ENCODE measurements at regions not wholly inside any gene's neighbourhood (a gene's known extent, or its start where the extent isn't known, plus 50 kb on each side); places are given as distances from the start of the nearest gene placed in this dataset.

DNA sequence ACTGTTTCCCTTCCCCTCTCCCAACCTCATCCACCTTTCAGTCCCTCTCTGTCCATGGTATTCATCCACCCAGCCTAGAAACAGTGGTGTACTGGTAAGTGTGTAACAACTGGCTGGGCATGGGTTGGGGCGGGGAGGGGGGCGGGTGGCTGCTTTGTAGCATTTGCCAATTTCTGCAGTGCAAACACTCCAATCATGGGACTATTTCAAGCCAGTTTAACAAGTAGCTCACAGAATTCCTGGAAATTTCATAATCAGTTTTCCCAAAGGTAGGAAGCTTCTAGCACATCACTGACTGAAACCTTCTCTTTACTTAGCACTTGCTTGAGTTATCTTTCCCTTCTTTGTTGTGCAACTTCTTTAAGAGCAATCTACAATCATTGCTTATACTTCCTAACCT is 100.8 kb upstream of the WASF3 start:
- DNase-seq = no peak

DNA sequence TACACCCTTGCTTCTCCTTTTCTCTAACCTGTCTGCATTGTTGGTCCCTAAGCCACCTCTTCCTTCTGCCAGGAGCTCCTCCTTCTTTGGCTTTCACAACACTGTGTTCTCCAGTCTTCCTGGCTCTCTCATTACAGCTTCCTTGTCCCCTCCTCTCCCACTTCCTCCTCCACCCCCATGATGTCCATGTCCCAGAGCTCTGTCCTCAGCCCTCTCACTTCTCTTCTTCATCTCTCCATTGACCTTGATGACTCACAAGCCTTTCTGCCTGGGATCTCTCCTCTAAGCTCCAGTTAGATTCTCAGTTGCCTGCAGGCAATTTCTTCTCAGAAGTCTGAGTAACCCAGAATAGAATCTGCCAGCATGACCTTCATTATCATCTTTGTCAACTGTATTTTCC is 100.3 kb upstream of the WASF3 start:
- DNase-seq = no peak

DNA sequence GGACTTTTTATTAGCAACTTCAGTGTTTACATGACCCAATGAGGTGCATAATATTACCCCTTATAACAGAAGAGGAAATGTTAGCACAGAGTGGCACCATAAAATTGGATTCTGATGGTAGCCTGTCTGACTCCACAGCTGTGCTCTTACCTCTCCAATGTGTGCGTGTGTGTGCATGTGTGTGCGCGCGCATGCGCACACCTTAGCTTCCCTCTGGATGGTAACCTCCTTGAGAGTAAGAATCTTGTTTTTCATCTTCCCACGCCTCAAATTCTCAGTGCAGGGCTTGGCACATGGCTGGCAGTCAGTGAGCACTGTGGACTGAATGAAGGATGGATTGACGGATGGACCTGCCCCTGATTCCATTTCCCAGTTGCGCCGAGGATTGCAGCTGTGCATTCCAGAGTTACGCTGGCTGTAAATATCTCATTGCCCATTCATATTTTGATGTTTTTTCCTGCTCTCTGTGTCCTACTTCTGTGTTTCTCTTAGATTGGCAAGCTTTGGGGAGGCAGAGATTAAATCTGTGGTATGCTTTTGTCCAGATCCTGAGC is 99.2 kb upstream of the WASF3 start:
- no peak for DNase-seq

DNA sequence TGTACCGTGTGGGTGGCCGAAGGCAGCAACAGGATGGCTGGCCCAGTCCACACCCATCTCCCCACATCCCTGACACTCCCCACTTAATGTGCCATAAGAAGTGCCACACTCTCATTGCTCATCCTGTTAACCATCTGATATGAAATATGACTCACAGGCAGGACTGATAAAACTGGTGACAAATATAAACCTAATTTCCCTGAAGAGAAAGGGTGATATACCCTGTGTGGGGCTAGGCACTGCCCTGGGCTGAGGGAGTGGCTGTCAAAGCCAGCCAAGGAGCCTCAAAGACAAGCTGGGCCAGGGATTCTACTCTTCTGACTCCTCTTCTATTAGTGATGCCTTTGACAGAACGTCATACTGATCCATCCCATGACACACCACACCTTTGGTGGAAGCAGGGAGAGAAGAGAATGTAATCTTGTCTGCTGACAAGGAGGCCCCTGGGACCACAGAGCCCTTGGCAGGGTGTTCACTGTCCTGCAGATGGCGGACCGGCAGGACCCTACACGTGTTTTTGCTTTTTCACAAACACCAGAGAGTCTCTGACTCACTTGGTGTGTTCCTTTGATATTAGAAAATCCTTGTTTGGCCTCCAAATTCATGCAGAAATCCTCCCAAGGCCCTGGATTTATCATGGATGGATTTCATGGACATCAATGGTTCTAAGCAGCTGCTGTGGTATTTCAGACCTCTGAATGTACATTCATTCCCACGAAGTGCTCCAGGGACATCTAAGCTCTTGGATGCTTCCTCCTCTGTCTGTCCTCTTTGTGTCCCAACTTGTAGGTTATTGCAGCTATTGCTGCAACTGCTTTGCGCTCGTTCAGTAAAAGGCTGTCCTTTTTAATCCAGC is 98.0 kb upstream of the WASF3 start:
- no peak for DNase-seq

DNA sequence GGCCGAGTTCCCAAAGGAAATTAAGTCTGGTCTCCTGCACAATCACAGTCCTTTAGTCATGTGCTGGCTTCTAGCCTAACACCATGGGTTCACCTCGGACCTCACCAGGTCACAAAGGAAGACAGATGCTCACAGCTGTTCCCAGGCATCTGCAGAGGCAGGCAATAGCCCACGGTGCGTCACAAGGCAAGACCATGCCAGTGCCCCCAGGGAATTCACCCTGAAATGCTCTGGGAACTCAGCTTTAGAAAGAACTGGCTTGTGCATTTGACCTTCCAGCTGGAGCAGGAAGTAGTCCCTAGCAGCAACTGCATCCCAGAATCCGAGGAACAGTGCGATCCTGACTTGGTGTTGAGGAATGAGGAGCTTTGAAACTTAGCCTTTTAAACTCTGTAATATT is 96.8 kb upstream of the WASF3 start:
- DNase-seq = no peak

DNA sequence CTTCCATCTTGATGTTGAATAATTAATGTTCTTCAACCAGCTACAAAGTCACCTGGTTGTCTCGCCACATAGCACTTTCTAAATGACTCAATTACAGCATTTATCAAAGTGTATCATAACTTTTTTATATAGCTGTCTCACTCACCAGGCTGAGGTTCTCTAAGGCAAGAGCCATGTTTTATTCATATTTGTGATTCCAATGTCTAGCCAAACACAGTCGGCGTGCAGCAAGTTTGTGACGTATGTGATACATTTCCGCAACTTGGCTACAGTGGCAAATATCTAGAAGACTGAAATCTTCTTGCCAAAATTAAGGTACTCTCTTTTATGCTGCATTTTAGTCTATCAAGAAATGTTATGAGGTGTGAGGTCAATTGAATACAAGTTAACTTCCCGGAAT is 94.2 kb upstream of the WASF3 start:
- no peak for DNase-seq

DNA sequence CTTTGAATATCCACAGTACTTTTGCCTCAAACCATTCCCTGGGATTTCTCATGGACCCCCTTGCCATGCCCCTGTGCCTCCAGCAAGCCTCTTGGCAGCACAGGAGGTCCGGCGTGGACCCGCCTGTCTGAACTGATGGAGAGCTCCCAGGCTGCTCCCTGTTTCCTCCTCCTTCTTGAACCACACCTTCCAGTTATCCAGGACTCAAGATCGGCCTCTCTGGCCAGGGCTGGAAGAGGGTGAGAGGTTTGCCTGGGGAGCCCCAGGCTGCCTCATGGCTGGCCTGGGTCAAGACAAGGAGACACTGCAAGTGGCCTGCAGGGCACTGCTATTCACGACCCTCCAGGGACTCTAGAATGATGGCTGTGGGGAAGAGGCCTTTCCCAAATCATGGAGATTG is 93.6 kb upstream of the WASF3 start:
- DNase-seq = no peak

DNA sequence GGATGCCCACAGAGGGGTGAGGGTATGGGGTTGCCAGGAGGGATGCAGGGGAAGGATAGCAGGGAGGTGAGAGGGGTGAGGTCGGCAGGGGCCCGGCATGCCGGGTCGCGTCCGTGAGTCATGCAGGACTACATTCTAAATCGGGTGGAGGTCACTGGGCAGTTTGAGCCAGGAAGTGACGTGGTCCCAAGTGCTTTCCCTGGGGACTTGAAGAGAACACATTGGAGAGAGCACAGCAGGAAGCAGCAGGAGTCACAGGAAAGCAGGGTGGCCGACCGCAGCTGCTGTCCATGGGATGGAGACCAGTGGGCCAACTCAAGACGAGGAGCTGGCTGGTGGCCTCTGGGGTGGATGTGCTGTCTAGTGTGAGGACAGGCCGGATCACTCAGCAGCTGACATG is 92.0 kb upstream of the WASF3 start:
- DNase-seq = no peak

DNA sequence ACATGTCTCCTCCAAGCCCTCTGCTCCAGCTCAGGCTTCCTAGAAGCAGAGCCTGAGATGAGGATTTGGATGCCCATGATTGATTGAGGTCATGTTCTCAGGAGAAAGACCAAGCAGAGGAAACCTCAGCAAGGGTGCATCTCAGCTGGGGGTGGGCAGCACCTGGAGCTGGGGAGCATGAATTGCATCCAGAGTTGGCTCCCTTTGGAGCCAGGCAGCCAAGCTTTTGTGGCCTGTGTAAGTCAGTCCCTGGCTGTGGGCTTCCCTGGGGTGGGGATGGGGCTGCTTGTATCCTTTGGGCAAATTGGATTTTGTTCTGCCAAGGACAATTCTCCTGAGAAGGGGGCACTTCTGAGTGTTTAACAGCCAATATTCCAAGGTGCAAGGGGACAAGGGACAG is 91.5 kb upstream of the WASF3 start:
- DNase-seq = no peak

DNA sequence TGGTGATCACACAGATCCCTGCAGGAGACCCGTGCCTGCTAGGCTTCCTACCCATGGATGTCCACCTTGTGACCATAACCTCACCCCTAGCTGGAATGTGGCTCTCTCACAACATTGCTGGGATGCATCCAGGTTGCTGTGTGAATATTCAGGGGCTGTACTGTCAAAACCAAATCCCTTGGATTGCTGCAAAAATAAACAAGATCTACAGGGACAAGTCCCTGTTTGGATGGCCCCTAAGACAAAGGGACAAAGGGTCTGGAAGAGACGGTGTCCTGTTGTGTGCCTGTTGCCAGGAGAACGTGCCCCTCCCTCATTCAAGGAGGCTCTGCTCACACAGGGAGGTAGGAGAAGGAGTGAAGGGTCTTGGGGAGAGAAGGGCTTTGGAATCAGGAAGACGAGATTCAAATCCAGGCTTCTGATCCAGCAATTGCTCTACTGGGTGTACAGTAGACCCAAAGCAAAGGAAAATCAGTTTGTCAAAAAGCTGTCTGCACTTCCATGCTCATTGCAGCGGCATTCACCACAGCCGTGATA is 89.2 kb upstream of the WASF3 start:
- DNase-seq = no peak

DNA sequence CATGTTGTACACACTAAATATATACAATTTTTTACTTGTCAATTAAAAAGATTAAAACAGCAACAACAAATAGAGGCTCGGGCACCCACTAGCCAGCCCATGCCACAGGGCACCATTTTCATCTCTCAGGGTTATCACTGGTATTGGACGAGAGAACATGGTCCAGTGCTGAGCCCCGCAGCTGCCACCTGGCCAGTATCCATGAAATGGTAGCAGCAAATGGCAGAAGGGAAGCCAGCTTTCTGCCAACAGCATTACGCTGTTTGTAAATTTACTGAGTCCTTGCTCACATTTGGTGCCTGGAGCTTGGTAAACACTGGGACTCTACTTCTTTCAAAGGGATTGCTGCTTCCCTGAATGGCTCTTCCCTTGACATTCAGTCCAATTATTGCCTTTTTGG is 87.9 kb upstream of the WASF3 start:
- DNase-seq = no peak

DNA sequence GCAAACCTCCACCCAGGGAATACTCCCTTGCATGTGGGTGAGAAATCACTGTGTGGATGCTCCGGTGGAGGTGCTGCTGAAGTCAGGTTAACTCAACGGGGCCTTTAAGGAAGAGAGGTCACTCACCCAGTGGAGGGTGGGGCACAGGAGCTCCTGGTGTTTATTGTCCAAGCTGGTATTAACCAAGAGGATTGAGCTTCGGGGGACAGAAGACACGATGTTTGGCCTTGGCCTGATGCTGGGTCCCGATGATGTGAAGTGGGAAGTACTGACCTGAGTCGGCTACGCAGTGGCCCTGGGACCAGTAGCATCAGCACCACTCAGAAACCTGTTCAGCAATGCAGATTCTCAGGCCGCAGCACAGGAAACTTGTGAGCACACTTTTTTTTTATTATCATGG is 85.7 kb upstream of the WASF3 start:
- DNase-seq = no peak

DNA sequence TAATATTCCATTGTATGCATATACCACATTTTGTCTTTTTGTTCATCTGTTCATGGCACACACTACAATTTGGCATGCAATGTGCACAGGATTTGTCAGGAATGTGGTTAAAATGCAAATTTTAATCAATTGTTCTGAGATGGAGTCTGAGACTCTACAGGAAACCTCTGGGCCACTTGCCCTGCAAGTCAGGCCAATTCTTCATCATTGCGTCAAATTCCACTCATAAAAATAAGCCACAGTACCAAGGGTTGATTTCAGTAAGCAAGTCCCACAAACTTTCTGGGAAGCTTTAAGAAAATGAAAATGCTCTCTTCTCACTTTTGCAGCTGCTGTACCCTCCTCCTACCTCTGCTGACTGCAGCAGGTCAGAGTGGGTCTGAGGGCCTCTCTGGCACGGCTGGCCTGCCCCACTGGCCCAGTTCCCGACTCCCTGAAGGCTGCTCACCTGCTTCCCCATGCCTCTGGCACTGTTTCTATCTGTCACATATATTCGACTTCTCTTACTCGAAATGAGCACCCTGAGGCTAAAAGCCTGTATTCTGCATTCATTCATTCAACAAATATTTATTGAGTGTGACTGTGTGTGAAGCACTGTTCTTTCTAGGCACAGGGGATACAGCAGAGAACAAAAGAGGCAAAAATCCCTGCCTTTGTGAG is 83.8 kb upstream of the WASF3 start:
- no peak for DNase-seq

DNA sequence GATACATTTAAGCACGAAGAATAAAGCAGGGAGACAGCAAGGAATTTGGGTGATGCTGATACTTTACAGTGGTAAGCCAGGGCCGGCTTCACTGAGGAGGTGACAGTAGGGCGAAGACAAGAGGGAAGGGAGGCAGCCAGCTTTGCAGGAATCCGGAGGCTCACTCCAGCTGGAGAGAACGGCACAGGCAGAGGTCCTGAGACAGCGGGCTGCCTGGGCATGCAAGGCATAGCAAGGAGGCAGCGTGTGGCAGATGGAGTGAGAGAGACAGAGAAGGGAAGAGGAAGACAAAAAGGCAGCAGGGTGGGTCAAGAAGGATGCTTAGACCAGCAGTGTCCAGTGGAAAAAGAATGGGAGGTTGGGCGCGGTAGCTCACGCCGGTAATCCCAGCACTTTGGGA is 83.2 kb upstream of the WASF3 start:
- no peak for DNase-seq

DNA sequence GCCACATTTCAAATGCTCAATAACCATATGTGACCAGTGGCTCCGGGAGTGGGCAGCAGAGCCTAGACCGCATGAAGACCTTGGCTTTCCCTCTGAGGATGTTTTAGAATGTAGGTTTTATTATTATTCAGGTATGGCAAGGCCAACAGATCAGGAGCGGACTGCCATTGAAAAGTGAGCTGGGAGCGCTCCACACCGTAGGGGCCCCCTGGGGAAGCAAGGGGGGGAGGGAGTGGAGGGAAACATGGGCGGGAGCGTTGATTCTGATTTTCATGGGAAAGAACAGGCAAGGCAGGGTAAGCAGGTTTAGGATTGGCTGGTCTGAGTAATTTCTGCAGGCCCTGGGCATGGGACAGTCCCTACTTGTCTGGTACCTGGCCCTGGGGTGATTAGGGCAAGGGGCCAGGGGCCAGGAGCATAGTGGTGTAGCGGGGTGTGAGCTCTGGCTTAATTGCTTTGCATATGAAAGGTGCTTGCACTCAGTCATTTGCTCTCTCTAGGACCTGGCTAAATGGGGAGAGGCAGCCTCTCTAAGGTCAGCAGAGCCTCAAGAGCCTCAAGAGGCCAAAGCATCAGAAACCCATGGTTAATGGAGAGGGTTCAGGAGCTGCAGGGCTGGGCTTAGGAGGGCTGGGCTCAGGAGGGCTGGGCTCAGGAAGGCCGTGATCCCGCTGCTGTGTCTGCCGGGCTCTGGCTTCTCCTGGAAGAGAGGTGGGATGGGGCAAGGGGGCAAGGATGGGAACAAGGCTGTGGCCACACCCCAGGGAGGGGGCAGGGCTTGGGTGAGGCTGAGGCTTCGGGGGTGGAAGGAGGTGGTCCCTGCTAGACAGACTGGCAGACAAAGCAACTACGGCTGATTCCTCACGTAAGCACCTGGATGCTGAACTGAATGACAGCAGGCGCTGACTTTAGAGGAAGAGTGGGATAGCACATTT is 82.0 kb upstream of the WASF3 start:
- DNase-seq = no peak

DNA sequence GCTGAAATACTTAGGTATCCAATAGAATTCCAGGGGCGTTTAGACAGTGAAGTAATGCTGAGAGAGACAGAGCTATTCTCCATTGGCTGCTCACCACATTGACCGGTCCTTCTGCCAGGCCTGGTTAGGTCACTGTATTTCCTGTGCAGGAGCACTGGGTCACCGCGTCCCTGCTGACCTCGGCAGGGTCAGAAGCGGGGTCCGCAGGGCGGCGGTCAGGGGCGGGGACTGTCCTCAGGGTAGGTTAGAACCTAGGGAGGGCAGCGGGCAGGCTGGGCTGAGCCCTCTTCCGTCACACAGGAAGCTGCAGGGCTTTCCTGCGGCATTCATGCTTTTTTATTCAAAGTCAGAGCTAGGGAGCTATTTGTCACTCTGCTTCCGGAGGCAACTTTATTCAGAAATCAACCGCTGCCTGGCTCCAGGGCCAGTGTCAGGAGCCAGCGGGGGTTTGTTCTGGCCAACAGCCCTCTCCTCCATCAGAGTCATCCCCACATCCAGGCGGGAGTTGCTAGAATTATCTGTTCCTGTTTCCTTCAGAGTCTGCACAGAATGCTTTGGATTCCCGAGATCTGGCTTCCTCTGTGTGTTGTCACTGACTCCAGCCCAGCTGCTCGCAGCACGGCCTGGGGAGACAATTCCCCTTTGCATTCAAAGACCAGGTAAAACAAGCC is 81.2 kb upstream of the WASF3 start:
- DNase-seq = no peak

DNA sequence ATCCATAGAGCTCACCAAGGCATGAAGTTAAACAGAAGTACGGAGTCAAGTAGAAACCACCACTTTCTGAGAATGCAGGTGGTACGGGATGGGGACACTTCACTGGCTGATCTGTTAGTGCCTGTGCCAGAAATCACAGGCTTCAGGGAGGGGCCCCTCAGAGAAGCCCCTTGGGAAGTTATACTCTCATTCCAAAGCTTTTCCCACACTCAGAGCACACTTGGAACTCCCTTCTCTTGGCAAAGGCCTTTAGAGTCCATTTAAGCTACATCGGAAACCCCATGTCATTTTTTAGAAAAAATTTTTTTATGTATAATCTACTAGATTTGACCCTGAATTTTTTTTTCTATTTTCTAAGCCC is 80.7 kb upstream of the WASF3 start:
- DNase-seq = no peak

DNA sequence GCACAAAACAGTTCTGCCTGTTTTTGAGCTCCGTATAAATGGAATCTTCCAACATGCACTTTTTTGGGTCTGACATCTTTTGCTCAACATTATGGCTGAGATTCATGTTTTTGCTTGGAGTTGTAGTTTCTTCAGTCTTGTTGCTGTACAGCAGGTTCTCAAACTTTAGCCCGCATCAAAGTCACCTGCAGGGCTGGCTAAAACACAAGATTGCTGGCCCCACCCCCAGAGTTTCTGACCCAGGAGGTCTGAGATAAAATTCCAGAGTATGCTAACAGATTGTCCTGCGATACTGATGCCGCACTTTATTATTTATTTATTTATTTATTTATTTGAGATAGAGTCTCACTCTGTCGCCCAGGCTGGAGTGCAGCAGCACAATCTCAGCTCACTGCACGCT is 79.8 kb upstream of the WASF3 start:
- no peak for DNase-seq

DNA sequence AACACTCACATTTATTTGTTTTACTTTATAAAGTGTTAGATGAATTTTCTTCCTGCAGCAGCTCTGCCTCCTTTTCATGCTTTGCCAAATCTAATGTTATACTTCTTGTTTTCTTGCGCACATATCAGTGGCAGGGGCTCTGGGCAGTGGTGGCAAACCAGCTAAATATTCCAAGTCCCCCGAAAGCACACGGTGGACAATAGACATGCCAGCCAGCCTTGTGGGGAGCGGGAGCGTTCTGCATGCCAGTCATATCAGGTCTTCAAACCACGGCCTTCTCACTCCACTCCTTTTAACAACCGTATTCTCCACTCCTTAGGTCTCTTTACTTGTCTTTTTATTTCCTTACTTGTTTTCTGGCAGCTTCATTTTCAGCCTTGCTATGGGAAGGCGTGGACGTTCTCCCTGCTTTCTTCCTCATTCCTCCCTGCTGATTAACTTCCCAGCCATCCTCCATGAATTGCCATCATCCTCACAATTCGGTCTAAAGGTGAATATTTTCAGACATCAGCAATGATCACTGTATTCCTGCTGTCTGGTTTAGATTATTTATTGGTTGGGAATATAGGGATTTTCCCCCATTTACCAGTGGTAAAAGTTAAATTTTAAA is 77.1 kb upstream of the WASF3 start:
- DNase-seq = no peak

DNA sequence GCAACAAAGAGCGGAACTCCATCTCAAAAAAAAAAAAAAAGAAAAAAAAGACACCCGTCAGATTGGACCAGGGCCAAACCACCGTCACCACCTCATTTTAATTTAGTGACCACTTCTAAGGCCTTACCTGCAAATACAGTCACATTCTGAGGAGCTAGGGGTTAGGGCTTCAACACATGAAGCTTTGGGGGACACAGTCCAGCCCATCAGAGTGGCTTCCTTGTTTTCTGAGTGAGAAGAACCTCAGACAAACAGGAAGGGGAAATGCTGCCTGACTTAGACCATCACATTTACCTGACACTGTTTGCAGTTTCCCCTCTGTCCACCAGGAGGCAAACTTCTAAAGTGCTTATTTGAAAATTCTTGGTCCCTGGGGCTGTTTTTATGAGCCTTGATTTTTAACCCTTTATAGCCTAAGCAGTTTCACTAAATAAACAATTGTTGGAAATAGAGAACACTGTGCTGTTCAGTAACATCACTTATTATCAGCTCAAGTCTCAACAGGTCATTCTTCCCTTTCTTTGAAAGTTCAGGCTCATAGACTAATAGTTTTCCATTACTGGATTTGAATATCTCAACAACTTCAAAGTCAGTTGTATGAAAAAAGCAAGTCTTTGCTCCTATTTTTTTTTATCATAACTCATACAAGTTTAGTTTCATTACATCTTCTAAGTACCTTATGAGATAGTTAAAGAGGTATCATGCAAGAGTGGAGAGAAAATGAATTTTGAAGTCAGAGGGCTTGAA is 74.9 kb upstream of the WASF3 start:
- DNase-seq = peak; percentile 60

DNA sequence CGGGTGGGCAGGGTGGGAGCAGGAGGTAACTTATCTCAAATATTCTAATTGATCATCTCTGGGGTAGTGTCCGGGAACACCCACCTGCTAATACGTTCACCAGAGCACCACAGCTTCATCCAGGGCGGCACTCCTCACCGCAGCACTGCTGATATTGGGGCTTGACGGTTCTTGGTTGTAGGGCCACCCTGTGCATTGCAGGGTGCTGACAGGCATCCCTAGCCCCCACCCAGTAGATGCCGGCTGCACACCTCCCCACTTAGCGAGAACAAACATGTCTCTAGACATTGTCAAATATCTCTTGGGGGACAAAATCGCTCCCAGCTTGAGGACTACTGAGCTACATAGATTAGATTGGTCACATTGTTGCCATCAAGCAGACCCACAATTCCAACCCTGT is 73.9 kb upstream of the WASF3 start:
- DNase-seq = no peak

All from activated naive CD4-positive, alpha-beta T cell treated with Interleukin-2 at 50 U/mL for 16 hours (primary cell).